Gastroesophageal sphincter (tissue), 3 donors: ENCODE measurements at regions not wholly inside any gene's neighbourhood (a gene's known extent, or its start where the extent isn't known, plus 50 kb on each side); places are given as distances from the start of the nearest gene placed in this dataset.

ENCODE experiments used
- POLR2A ChIP-seq, 2 donors: fragments of 450-650 bp; IDR thresholded peaks; one replicate each; pipeline ENCODE4 v1.6.1; 2017; ENCODE audit warnings: antibody characterized with exemption in 2 of 2, mild to moderate bottlenecking in 2 of 2, moderate library complexity in 1 of 2
- TF ChIP-seq, protein P1 (sequence below), 4 experiments: fragments of 200-600 bp in 2 of 4; fragments of 450-650 bp in 2 of 4; sonication (generic) in 1 of 4; IDR thresholded peaks; one replicate each; pipeline ENCODE4 v1.5.1; 2017 to 2019; ENCODE audit warnings: antibody characterized with exemption in 4 of 4, mild to moderate bottlenecking in 2 of 4, moderate library complexity in 2 of 4

DNA sequence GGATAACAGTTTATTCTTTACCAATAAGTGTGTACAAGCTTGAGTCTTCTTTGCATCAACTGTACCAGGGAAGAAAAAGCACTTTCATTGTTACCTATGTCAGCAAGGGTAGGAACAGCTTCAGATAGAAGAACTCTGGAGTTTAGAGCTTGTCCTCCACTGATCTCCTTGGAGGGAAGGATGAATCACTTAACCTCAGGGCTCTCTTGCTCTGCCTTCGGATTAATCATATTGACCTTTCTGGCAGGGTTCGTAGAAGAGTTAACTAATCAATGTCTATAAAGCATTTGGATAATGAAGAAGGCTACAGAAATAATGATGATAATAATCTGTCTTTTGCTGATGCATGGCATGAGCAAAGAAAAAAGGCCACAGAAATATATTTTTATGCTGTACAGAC, 339.5 kb upstream of the TPK1 start:
- no peak for TF ChIP-seq POLR2A (IDR thresholded peaks at IDR 0.05)
- TF ChIP-seq, protein P1, sequence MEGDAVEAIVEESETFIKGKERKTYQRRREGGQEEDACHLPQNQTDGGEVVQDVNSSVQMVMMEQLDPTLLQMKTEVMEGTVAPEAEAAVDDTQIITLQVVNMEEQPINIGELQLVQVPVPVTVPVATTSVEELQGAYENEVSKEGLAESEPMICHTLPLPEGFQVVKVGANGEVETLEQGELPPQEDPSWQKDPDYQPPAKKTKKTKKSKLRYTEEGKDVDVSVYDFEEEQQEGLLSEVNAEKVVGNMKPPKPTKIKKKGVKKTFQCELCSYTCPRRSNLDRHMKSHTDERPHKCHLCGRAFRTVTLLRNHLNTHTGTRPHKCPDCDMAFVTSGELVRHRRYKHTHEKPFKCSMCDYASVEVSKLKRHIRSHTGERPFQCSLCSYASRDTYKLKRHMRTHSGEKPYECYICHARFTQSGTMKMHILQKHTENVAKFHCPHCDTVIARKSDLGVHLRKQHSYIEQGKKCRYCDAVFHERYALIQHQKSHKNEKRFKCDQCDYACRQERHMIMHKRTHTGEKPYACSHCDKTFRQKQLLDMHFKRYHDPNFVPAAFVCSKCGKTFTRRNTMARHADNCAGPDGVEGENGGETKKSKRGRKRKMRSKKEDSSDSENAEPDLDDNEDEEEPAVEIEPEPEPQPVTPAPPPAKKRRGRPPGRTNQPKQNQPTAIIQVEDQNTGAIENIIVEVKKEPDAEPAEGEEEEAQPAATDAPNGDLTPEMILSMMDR (IDR thresholded peaks at IDR 0.05) = no peak
